HG02623 (cell line): ENCODE measurements at regions not wholly inside any gene's neighbourhood (a gene's known extent, or its start where the extent isn't known, plus 50 kb on each side); places are given as distances from the start of the nearest gene placed in this dataset.

ENCODE experiments used
- ATAC-seq: cut with Tn5 transposase; IDR thresholded peaks from one replicate; pipeline ENCODE4 v1.9.1; 2021; ENCODE audit warnings: moderate library complexity; ENCODE audit not compliant: unreplicated experiment

DNA sequence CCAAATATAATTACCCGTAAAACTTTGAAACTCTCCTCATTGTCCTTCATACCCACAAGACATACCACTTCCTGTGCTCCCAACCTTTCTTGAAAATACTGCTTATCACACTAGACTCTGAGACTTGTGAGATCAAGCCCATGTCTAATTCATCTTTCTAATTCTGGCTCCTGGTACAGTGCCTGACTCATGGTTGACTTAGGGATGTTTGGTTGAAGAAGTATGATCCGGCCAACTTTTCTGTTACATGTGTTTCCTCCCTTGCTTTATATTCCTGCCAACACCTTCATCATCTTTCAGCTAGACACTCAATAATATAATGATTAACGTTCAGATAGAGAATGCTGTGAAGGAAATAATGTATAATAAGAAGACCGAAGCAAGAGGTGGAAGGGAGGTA is 58.2 kb downstream of the MEX3B start:
- no peak for ATAC-seq

DNA sequence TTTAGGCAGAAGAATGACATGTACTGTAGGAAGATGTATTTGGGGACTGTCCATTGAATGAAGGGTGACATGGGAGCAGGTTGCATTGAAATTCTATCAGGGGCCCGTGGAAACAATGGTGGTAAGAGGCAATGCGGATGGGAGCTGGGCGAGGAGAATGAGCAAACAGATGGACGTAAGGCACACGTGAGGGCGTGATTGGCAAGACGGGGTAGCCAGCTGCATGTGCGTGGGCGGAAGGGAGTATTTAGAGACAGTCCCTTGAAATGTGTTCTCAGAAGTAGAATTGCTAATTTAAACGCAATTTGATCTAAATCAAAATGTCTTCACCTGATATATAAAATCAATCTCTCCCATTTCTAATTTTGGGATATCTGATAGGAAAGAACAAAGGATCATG is 62.3 kb downstream of the MEX3B start:
- no peak for ATAC-seq

DNA sequence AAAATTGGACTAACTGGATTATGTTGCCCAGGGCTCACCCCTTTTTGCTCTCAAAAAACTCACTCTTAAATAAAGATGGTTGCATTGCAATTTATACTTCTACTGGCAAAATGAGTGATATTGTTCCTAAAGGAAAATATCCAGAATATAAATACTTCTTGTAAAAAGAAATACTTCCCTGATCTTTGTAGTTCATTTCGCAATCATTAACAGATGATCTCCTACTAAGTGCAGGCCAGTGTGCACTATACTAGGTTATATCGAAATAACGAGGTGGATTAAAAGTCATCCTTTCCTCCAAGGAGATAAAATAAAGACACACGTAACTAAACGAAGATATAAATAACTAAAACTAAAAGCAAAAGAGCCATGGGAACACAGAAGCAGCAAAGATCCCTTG is 63.0 kb downstream of the MEX3B start:
- no peak for ATAC-seq

DNA sequence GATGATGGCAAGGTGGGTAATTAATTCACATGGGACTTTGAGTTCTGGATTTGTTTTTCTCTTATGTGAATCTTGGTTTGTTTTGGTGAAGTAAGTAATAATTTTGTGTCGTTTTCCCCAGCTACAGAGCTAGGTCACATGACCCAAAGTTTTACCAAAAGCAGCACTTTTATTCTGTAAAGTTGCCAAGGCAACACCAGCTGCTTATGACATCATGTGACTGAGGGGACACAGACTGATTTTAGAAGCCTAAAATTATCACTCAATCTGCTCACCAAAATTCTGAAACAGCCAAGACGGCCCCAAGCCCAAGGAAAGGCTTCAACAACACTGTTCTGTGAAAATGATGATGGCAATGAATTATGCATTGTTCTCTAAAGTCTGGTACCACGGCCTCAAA is 63.9 kb downstream of the MEX3B start:
- no peak for ATAC-seq

DNA sequence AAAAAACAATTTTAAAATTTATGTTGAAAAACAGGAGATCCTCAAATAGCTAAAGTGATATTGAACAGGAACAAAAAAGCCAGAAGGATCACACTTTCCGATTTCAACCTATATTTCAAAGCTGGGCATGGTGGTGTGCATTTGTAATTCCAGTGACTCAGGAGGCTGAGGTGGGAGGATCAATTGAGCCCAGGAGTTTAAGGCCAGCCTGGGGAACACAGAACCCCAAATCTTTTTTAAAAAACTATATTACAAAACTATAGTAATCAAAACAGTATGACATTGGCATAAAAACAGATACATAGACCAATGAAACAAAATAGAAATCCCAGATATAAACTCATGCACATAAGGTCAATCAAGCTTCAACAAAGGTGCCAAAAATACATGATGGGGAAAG is 68.4 kb downstream of the MEX3B start:
- ATAC-seq = no peak

DNA sequence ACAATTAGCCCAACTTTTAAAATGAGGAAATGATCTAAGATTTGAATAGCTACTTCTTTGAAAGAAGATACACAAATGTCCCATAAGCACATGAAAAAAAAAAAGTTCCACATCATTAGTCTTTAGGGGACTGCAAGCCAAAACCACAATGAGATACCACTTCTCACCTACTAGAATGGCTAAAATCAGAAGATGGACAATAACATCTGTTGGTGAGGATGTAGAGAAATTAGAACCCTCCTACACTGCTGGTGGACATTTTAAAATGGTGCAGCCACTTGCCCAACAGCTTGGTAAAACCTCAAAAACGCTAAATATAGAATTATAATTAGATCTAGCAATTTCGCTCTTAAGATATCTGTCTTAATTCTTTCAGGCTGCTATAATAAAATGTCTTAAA is 77.1 kb downstream of the MEX3B start:
- ATAC-seq = no peak

DNA sequence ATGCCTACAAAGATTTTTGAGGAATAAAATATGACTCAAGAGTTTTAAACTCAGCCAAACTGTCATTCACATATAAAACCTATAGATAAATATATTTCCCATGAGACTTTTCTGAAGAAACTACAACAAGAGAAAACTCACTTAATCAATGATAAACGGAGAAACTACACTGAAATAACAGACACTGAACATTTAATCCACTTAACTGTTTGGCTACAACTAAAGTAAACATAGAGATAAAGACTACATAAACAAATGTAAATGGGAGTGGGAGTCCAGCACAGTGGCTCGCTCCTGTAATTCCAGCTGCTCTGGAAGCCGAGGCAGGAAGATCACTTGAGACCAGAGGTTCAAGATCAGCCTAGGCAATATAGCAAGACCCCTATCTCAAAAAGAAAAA is 79.2 kb downstream of the MEX3B start:
- ATAC-seq = no peak

DNA sequence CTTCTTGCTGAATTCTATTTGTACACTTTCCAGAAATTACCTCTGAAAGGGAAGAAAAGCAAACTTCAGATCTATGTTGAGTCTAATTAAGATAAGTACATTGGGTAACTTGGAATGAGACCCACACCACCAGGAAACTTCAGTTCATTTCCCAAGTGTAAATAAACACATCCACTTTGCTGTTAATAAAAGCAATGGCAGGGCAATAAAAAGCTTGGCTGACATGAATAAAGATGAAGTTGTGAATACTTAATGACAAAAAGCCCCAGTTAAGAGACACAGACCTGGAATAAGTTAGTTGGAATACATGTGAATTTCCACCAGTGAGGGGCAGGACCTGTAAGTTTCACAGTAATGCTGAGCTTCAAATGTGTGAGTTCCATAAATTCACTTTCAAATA is 83.3 kb downstream of the MEX3B start:
- ATAC-seq = no peak

DNA sequence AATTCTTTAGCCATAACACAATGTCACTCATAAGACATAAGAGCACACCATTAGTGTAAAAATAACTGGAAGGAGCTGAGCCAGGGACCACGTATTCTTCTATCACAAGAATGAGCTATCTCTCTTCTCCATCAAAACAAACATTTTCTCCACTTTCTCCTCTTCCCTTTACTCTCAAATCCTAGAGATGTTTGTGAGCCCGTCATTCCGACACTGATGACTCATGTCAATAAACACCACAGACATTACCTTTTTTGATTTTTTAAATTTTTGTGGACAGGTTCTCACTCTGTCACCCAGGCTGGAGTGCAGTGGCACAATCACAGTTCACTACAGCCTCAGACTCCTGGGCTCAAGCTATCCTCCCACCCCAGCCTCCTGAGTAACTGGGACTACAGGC is 86.6 kb downstream of the MEX3B start:
- no peak for ATAC-seq

DNA sequence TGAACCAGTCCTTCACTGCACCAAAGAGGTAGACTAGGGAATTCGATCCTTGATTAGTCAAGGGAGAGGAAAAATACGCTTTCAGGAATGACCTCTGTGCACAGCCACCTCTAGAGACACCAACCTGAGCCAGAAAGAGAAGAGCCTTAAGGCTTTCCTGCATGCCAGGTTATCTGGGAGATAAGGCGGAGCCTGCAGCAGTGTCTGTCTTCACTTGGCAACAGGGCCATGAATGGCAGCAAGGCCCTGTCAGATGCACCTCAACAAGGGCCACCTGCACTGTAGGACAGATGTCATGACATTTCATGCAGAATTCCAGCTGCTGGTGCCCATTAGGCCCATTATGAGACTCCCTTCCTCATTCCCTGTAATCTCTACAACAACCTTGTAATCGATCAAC is 88.1 kb downstream of the MEX3B start:
- no peak for ATAC-seq

DNA sequence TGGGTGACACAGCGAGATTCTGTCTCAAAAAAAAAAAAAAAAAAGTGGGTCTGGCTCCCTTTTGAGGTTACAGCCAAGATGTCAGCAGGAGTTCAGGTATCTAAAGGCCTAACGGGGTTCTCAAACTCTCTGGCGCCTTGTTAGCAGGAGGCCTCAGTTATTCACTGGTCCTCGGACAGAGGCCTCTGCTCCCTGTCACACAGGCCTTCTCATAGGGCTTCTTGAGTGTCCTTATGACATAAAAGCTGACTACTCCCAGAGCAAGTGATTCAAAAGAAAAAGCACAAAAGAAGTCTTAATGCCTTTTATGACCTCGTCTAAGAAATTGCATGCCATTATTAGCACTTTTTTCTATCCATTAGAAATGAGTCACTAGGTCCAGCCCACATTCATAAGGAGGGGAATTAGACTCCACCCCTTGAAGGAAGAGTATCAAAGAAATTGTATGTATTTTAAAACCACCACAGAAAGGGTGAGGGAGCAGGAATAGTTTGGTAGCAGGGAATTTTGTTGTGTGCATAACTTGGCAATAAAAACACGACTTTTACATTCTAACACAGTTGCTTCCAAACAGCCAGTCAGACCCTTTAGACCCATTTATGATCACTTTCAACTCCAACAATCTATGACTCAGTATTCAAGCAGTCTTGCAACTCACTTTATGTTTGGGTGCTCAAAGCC is 90.3 kb downstream of the MEX3B start:
- no peak for ATAC-seq

DNA sequence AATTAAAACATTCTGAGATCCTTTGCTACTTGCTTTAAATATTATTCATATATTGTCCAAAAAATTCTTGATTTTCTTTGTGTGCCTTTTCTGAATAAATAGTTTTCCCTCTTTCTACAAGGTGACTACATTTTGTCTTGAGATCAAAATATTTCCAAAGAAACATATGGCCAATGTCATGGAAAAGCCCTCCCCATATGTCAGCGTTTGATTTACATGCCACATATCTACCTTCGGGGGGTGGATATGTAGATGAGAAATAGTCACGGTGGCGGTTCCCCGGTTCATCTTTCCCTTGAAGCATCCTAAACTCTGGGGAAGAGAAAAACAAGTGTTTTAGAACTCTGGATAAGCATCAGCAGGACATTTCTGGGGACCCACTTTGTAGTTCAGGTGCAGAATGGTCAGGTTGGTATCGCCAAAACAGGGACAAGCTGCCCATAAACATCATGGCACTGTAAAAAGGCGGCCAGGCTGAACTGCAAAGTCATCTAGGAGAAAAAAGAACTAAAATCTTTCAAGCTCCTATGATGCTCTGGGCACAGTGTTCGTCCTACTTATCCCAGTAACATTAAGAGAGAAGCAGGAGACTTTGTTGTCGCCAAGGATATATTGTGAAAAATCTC is 91.5 kb downstream of the MEX3B start:
- no peak for ATAC-seq

DNA sequence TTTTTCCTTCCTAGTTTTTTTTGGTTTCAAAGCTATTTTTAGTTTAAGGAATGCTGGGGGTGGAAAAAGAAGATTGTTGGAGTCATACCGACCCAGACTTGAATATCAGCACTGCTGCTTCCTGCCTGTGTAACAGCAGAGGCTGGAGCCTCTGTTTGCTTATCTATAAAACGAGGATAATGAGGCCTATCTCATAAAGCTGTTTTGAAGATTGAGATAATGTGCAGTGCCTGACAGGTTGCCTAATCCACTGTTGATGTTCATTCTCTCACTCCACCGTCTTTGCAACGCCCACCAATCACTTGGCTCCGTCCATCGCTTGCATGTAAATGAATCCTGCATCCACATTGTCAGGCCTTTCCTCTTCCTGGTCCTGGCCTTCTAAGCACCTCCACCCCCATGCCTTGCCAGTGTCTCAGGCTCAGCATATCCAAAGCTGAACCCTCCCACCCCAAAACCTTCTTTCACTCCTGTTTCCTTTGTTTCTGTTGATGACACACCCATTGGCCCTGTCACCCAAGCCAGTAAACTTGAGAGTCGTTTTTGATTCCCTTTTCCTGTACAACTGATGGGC is 94.9 kb downstream of the MEX3B start:
- ATAC-seq = no peak

DNA sequence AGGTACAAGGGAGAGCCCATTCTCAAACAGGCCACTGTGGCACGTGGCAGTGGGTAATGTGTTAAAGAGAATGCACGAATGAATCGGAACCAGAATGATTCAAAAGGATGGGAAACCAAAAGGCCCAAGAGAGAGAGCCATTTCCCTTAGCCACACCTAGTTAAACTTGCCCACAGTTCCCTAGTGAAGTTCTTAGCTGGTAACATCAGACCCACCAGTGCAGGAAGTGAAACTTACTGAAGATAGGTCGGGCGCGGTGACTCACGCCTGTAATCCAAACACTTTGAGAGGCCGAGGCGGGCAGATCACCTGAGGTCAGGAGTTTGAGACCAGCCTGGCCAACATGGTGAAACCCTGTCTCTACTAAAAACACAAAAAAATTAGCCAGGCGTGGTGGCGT is 97.1 kb downstream of the MEX3B start:
- no peak for ATAC-seq

DNA sequence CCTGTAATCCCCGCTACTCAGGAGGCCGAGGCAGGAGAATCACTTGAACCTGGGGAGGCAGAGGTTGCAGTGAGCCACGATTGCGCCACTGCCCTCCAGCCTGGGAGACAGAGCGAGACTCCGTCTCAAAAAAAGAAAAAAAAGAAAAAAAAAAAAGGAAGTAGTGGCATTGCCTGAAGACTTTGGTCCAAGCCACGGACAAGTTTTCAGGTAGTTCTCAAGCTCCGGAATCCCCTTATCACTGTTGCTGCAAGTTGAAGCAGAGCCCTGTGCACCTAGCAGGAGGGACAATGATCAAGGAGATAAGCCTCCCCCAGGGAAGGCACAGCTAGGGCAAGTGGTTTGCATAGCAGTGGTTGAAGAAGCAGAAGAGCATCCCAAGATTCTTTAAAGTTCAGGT is 97.6 kb downstream of the MEX3B start:
- ATAC-seq = no peak

DNA sequence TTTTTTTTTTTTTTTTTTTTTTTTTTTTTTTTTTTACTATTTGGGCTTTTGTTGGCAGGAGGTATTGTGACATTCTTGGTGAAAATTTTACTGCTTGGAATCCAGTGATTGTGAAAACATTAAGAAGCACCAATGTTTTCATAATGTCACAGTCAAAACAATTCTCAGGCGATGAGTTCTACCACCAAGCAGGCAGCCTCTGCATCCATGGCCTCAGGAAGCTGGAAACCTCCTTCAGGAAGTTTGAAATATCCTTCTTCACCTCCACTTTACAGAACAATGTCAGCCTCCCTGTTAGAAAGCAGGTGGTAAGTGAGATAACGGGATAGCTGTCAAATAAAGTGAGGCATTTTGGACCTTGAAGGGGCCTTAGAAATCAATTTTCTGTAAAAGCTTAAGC is 98.3 kb downstream of the MEX3B start:
- no peak for ATAC-seq

DNA sequence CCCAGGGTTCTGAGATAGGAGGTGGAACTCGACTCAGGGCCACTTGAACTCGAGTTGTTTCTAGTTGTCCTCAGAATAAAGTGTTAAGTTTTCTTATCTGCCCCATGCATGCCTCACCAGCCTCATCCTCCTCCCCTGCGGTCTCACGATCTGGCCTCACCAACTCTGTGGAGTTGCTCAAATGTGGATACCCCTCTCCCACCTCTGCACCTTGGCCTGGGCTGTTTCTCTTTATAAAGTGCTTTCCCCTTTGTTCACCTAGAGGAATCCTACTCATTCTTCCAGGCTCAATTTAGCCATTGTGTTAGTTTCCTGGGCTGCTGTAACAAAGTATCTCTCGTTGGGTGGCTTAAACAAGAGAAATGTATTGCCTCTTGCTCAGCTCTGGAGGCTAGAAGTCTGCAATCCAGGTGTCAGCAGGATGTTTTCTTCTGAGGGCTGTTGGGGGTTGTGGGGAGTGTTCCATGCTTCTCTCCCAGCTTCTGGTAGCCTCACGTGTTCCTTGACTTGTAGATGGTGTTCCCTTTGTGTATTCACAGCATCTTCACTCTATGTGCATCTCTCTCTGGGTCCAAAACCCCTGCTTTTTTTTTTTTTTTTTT is 100.7 kb downstream of the MEX3B start:
- no peak for ATAC-seq

DNA sequence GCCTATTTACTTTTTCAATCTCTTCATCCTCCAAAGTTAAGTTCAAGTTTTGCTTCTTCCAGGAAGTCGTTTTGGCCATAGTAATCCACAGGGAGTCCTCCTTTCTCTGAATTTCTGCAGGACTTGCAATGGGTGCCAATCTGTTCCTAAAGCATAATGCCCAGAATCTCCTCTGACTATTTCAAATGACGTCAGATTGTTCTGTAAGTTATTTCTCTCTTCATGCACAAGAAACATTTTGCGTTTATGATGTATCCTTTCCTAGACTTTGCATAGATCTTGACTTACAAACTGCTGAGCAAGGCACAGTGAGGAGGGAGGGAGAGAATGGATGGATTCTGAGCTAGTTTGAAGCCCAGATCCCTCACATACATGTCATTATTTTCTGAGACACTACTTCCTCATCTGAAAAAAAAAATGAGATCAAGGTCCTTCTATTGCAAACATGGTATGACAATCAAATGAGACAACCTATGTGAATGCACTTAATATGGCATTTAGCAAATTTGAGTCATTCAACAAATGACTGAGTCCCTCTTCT is 103.1 kb downstream of the MEX3B start:
- ATAC-seq = no peak

DNA sequence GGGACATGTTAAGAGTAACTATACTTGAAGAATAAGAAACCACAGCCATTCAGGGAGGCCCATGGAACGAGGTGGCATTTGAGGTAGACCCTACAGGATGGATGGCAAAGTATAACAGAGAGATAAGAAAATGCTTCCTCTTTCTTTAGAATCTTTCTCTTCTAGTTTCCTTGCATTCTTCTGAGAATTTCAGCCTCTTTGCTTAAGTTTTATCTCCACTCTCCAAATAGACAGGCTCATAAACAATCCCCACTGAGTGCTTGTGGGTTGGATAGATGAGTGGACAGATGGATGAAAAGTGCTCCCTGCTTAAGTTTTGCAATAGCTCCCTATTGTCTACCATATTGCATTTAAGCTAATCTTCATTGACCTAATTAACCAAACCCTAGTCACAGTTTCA is 103.7 kb downstream of the MEX3B start:
- no peak for ATAC-seq

DNA sequence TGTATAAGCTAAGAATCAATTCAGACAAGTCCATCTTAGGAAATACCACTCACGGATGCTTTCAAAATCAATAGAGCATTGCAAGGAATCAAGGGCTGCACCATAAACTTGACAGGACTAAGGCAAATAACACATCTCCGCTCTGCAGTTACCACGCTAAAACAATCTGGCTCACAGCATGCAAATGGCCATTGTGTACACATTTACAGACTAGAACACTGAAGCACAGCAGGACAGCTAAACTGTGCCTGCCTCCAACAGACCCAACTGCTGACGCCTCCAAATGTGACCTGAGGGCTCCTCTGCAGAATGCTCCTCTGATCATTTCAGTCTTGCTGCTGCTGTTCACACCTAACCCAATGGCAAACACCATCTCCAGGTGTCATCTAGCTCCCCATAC is 104.3 kb downstream of the MEX3B start:
- no peak for ATAC-seq

DNA sequence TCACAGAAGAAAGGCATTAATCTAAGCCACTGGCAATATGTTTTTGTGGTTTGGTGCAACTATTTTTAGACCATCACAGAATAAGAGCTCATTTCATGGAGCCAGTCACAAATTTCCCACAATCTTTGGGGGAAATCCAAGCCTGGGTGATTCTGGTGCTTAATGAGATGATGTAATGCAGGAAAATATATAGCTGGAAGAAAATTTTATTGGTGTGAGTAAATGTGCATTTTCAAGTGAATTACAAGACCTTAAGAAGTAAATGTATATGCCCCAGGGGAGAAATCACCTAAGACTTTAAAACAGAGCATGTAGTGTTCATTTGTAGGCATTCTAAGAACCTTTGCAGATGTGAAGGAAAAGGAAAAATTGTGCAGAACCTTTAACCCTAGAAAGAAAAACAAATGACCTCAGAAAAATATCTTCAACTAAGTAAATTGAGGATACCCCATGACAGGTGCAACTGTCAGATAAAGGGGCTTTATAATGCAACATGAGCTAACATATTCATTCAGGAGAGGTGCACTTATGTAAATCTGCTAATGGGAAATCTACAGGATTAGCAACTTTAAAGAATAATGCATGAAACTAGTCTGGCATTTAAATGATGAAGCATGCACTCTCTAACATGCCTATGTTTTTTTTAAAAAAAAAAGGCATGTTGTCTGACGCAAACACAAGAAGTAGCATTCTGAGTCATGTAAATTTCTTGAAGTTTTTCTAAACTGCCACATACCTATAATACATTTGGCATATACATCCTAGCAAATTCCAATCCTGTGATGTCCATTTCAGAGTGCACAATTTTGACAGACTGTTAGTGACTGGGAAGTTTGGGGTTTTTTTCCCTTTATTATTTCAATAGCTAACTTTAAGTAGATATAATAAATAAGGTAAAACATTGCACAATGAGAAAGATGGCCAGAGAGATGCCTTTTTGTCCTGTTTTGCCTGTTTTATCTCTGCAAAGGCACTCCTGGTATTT is 105.1 kb downstream of the MEX3B start:
- no peak for ATAC-seq
